ENCODE measurements at regions not wholly inside any gene's neighbourhood (a gene's known extent, or its start where the extent isn't known, plus 50 kb on each side); places are given as distances from the start of the nearest gene placed in this dataset.

- H3K27me3 ChIP-seq (ENCODE audit: control insufficient read depth, insufficient read depth, low read length), result no peaks in the 10 kb centered on the region
- H3K9ac ChIP-seq (ENCODE audit: low read depth, low read length), result no peak overlapping the region
- no peaks in the 10 kb centered on the region for H3K36me3 ChIP-seq (ENCODE audit: control insufficient read depth, insufficient read depth, low read length)
- no peaks in the 10 kb centered on the region for H3K4me1 ChIP-seq (ENCODE audit: control insufficient read depth, insufficient read depth, low read length)
- no peaks in the 10 kb centered on the region for H3K9me3 ChIP-seq (ENCODE audit: control insufficient read depth, insufficient read depth, low read length)
- no peak overlapping the region for H3K27ac ChIP-seq (ENCODE audit: low read depth, low read length)
- no peak overlapping the region for H3K4me3 ChIP-seq (ENCODE audit: low read depth, low read length)
These were observed 250.9 kb upstream of the SORCS1 start for GRCh38 chr10:107415446-107415845.

DNA sequence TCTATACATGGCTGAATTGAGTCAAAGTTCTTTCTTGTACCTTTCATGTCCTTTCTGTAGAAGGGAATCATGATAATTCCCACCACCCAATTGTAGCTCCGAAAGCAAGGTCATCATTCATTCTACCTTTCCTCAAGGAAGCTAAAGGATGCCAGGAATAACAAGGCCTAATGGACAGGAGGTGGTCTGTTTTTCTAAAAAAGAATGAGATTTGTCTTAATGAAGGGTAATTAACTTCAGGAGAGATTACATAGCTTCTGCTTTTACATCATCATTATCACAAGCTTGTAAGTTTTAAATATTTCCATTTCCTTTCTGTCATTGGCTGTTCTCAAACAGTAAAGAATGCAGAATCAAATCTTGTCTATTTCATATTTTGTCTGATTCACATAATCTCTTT, 249.5 kb upstream of the SORCS1 start:
- Histone ChIP-seq H3K9ac (ENCODE audit: low read depth, low read length) (no peak overlapping the region), H3K4me3 (ENCODE audit: low read depth, low read length) (no peak overlapping the region), H3K27me3 (ENCODE audit: control insufficient read depth, insufficient read depth, low read length) (no peaks in the 10 kb centered on the region), H3K9me3 (ENCODE audit: control insufficient read depth, insufficient read depth, low read length) (no peaks in the 10 kb centered on the region), H3K4me1 (ENCODE audit: control insufficient read depth, insufficient read depth, low read length) (no peaks in the 10 kb centered on the region), H3K27ac (ENCODE audit: low read depth, low read length) (no peak overlapping the region), H3K36me3 (ENCODE audit: control insufficient read depth, insufficient read depth, low read length) (no peaks in the 10 kb centered on the region)

DNA sequence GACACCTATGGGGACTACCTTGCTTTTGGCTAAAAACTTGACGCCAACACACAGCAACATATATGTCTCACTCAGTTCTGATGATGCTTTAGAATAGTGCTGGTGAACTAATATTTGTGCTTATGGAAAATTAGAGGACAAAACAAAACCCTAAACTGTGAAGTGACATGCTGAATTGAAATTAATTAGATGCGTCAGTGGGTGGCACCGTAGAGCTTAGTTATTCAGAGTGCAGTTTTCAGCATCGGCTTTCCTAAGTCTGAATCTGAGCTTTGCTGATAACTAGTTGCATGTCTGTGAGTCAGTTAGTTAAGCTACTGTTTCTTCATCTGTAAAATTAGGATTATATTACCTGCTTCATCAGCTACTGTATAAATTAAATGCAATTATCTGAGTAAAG, 245.0 kb upstream of the SORCS1 start:
- no peak overlapping the region for H3K4me3 ChIP-seq (ENCODE audit: low read depth, low read length)
- H3K36me3 ChIP-seq (ENCODE audit: control insufficient read depth, insufficient read depth, low read length), result no peaks in the 10 kb centered on the region
- no peaks in the 10 kb centered on the region for H3K9me3 ChIP-seq (ENCODE audit: control insufficient read depth, insufficient read depth, low read length)
- no peaks in the 10 kb centered on the region for H3K27me3 ChIP-seq (ENCODE audit: control insufficient read depth, insufficient read depth, low read length)
- H3K9ac ChIP-seq (ENCODE audit: low read depth, low read length), result no peak overlapping the region
- no peak overlapping the region for H3K27ac ChIP-seq (ENCODE audit: low read depth, low read length)
- peaks cover 2% of the 10 kb centered on the region; the same call in 1 of the 2 replicates for H3K4me1 ChIP-seq (ENCODE audit: control insufficient read depth, insufficient read depth, low read length)

DNA sequence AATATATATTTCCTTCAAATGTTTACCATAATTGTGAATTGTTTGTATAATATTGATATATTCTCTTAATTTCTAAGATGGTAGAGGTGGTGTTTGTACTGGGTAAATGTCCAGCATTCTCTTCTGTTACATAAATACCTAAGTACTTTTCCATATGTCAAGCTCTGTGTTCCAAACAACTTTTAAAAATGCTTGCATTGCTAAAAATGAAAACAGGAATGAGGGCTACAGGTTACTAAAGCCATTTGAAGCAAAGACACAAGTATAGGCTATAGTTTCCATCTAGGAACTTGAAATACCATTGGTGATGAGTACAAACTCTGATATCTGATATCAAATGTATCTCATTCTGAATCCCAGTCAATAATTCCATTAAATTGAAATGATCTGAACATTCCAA, 233.6 kb upstream of the SORCS1 start:
- Histone ChIP-seq H3K27ac (ENCODE audit: low read depth, low read length) (no peak overlapping the region), H3K36me3 (ENCODE audit: control insufficient read depth, insufficient read depth, low read length) (no peaks in the 10 kb centered on the region), H3K27me3 (ENCODE audit: control insufficient read depth, insufficient read depth, low read length) (no peaks in the 10 kb centered on the region), H3K9ac (ENCODE audit: low read depth, low read length) (no peak overlapping the region), H3K4me1 (ENCODE audit: control insufficient read depth, insufficient read depth, low read length) (no peaks in the 10 kb centered on the region), H3K4me3 (ENCODE audit: low read depth, low read length) (no peak overlapping the region), H3K9me3 (ENCODE audit: control insufficient read depth, insufficient read depth, low read length) (no peaks in the 10 kb centered on the region)

DNA sequence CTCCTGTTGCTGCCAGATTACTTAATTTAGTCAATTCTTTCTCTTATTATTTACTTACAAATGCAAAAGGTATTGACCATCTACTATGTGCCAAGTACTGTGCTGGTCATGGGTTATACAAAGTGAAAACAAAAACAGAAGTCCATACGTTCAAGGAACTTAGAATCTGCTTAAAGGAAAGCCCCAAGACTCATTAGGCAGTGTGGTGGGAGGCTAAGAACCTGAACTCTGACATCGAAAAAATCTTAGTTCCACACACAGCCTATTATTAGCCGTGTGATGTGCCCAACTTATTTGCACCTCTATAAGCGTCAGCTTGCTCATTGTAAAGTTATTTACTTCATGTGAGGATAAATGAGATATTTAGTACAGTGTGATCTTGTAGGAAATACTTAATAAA, 227.4 kb upstream of the SORCS1 start:
- Histone ChIP-seq H3K4me3 (ENCODE audit: low read depth, low read length) (no peak overlapping the region), H3K9ac (ENCODE audit: low read depth, low read length) (no peak overlapping the region), H3K9me3 (ENCODE audit: control insufficient read depth, insufficient read depth, low read length) (no peaks in the 10 kb centered on the region), H3K4me1 (ENCODE audit: control insufficient read depth, insufficient read depth, low read length) (peaks cover 10% of the 10 kb centered on the region; the same call in 1 of the 2 replicates), H3K27me3 (ENCODE audit: control insufficient read depth, insufficient read depth, low read length) (peaks cover 5% of the 10 kb centered on the region), H3K27ac (ENCODE audit: low read depth, low read length) (no peak overlapping the region), H3K36me3 (ENCODE audit: control insufficient read depth, insufficient read depth, low read length) (no peaks in the 10 kb centered on the region)

- Histone ChIP-seq H3K9ac (ENCODE audit: low read depth, low read length) (no peak overlapping the region), H3K4me1 (ENCODE audit: control insufficient read depth, insufficient read depth, low read length) (peaks cover 10% of the 10 kb centered on the region; the same call in 1 of the 2 replicates), H3K27me3 (ENCODE audit: control insufficient read depth, insufficient read depth, low read length) (peaks cover 5% of the 10 kb centered on the region), H3K27ac (ENCODE audit: low read depth, low read length) (no peak overlapping the region), H3K9me3 (ENCODE audit: control insufficient read depth, insufficient read depth, low read length) (no peaks in the 10 kb centered on the region), H3K36me3 (ENCODE audit: control insufficient read depth, insufficient read depth, low read length) (no peaks in the 10 kb centered on the region), H3K4me3 (ENCODE audit: low read depth, low read length) (no peak overlapping the region)
These were observed 226.1 kb upstream of the SORCS1 start for GRCh38 chr10:107390563-107390962.

- H3K27ac ChIP-seq (ENCODE audit: low read depth, low read length), result no peak overlapping the region
- no peak overlapping the region for H3K4me3 ChIP-seq (ENCODE audit: low read depth, low read length)
- no peaks in the 10 kb centered on the region for H3K9me3 ChIP-seq (ENCODE audit: control insufficient read depth, insufficient read depth, low read length)
- no peaks in the 10 kb centered on the region for H3K36me3 ChIP-seq (ENCODE audit: control insufficient read depth, insufficient read depth, low read length)
- H3K27me3 ChIP-seq (ENCODE audit: control insufficient read depth, insufficient read depth, low read length), result no peaks in the 10 kb centered on the region; the same call in none of the 2 replicates
- H3K9ac ChIP-seq (ENCODE audit: low read depth, low read length), result no peak overlapping the region
- 0 out of 2 replicates have a peak, but pooled peaks cover 2% of the 10 kb centered on the region for H3K4me1 ChIP-seq (ENCODE audit: control insufficient read depth, insufficient read depth, low read length)
These were observed 218.9 kb upstream of the SORCS1 start for GRCh38 chr10:107383357-107383756.

- H3K9me3 ChIP-seq (ENCODE audit: control insufficient read depth, insufficient read depth, low read length), result no peaks in the 10 kb centered on the region
- H3K4me1 ChIP-seq (ENCODE audit: control insufficient read depth, insufficient read depth, low read length), result 0 out of 2 replicates have a peak, but pooled peaks cover 2% of the 10 kb centered on the region
- H3K4me3 ChIP-seq (ENCODE audit: low read depth, low read length), result no peak overlapping the region
These were observed 215.1 kb upstream of the SORCS1 start for GRCh38 chr10:107379601-107380000.

DNA sequence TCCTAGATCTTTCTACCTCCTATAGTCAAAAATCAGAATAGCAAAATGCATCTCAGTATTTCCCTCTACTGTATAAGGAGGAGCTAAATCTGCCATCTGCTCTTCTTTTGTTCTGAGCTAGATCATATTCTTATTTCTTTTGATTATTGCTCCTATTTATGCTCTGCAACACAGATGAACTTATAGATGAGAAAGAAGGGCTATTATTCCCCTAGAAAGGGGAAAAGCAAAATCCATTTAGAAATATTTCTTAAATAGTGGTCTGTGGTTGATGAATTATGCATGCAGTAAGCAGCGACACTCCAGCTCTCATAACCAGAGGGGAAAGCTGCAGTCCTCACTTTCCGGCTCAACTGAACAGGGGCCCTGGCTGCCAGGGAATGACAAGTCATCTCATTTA, 207.3 kb upstream of the SORCS1 start:
- H3K9me3 ChIP-seq (ENCODE audit: control insufficient read depth, insufficient read depth, low read length), result no peaks in the 10 kb centered on the region
- H3K27ac ChIP-seq (ENCODE audit: low read depth, low read length), result no peak overlapping the region
- H3K9ac ChIP-seq (ENCODE audit: low read depth, low read length), result no peak overlapping the region
- H3K4me1 ChIP-seq (ENCODE audit: control insufficient read depth, insufficient read depth, low read length), result no peaks in the 10 kb centered on the region
- no peak overlapping the region for H3K4me3 ChIP-seq (ENCODE audit: low read depth, low read length)
- no peaks in the 10 kb centered on the region for H3K27me3 ChIP-seq (ENCODE audit: control insufficient read depth, insufficient read depth, low read length)
- H3K36me3 ChIP-seq (ENCODE audit: control insufficient read depth, insufficient read depth, low read length), result no peaks in the 10 kb centered on the region

More at GRCh38 chr10:107379601-107380000, 215.1 kb upstream of the SORCS1 start:
- Histone ChIP-seq H3K27me3 (ENCODE audit: control insufficient read depth, insufficient read depth, low read length) (no peaks in the 10 kb centered on the region), H3K27ac (ENCODE audit: low read depth, low read length) (no peak overlapping the region), H3K36me3 (ENCODE audit: control insufficient read depth, insufficient read depth, low read length) (no peaks in the 10 kb centered on the region), H3K9ac (ENCODE audit: low read depth, low read length) (no peak overlapping the region)

- Histone ChIP-seq H3K9me3 (ENCODE audit: control insufficient read depth, insufficient read depth, low read length) (no peaks in the 10 kb centered on the region), H3K27me3 (ENCODE audit: control insufficient read depth, insufficient read depth, low read length) (no peaks in the 10 kb centered on the region), H3K9ac (ENCODE audit: low read depth, low read length) (no peak overlapping the region)
These were observed 200.4 kb upstream of the SORCS1 start for GRCh38 chr10:107364872-107365271.

GRCh38 chr10:107362306-107362705, 197.8 kb upstream of the SORCS1 start:
- no peak overlapping the region for H3K4me3 ChIP-seq (ENCODE audit: low read depth, low read length)
- H3K27me3 ChIP-seq (ENCODE audit: control insufficient read depth, insufficient read depth, low read length), result no peaks in the 10 kb centered on the region
- no peak overlapping the region for H3K9ac ChIP-seq (ENCODE audit: low read depth, low read length)
- no peaks in the 10 kb centered on the region for H3K9me3 ChIP-seq (ENCODE audit: control insufficient read depth, insufficient read depth, low read length)
- H3K27ac ChIP-seq (ENCODE audit: low read depth, low read length), result no peak overlapping the region
- no peaks in the 10 kb centered on the region for H3K4me1 ChIP-seq (ENCODE audit: control insufficient read depth, insufficient read depth, low read length)
- H3K36me3 ChIP-seq (ENCODE audit: control insufficient read depth, insufficient read depth, low read length), result no peaks in the 10 kb centered on the region

More at GRCh38 chr10:107364872-107365271, 200.4 kb upstream of the SORCS1 start:
- Histone ChIP-seq H3K4me1 (ENCODE audit: control insufficient read depth, insufficient read depth, low read length) (no peaks in the 10 kb centered on the region), H3K4me3 (ENCODE audit: low read depth, low read length) (no peak overlapping the region), H3K36me3 (ENCODE audit: control insufficient read depth, insufficient read depth, low read length) (no peaks in the 10 kb centered on the region), H3K27ac (ENCODE audit: low read depth, low read length) (no peak overlapping the region)

DNA sequence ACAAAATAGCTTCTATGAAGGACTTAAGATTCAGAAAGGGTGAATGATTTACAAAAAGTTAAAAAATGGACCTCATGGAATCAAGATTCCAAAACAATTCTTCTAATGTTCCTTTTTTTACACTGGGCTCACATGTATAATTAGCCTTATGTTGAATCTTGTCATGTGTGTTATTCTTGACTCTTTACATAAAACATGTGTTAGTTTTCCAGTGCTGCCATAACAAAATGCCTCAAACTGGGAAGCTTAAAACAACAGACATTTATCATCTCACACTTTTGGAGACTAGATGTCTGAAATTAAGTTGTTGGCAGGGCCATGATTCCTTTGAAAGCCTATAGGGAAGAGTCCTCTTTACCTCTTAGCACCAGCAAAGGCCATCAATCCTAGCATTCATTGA, 192.5 kb upstream of the SORCS1 start:
- Histone ChIP-seq H3K9ac (ENCODE audit: low read depth, low read length) (no peak overlapping the region), H3K27me3 (ENCODE audit: control insufficient read depth, insufficient read depth, low read length) (no peaks in the 10 kb centered on the region), H3K9me3 (ENCODE audit: control insufficient read depth, insufficient read depth, low read length) (no peaks in the 10 kb centered on the region), H3K27ac (ENCODE audit: low read depth, low read length) (no peak overlapping the region), H3K4me3 (ENCODE audit: low read depth, low read length) (no peak overlapping the region), H3K4me1 (ENCODE audit: control insufficient read depth, insufficient read depth, low read length) (no peaks in the 10 kb centered on the region), H3K36me3 (ENCODE audit: control insufficient read depth, insufficient read depth, low read length) (no peaks in the 10 kb centered on the region)

Data from HUES48 (cell line).